MG63 (cell line): ENCODE measurements at regions not wholly inside any gene's neighbourhood (a gene's known extent, or its start where the extent isn't known, plus 50 kb on each side); places are given as distances from the start of the nearest gene placed in this dataset.

ENCODE experiments used
- DNase-seq: peaks from one replicate; pipeline ENCODE4 v3.0.0-alpha.2; 2020
- H3K27me3 ChIP-seq: fragments of 250-450 bp; sonication (Bioruptor Pico); 2 replicates; pipeline ENCODE4 v1.5.1; 2020; ENCODE audit warnings: mild to moderate bottlenecking, moderate library complexity
- H3K36me3 ChIP-seq: fragments of 250-450 bp; sonication (Bioruptor Pico); 2 replicates; pipeline ENCODE4 v1.5.1; 2020; ENCODE audit warnings: mild to moderate bottlenecking, moderate library complexity
- H3K4me3 ChIP-seq: fragments of 250-450 bp; sonication (Bioruptor Pico); 2 replicates; pipeline ENCODE4 v1.5.1; 2020; ENCODE audit warnings: mild to moderate bottlenecking, moderate library complexity
- H3K9me3 ChIP-seq: fragments of 250-450 bp; sonication (Bioruptor Pico); 2 replicates; pipeline ENCODE4 v1.5.1; 2020; ENCODE audit warnings: mild to moderate bottlenecking, moderate library complexity

- Histone ChIP-seq H3K27me3 (peaks cover 5% of the 10 kb centered on the region), H3K4me3 (no peak overlapping the region), H3K36me3 (no peaks in the 10 kb centered on the region)
Measured at GRCh38 chr11:11764423-11764803, 77.4 kb upstream of the USP47 start.

GRCh38 chr11:11763796-11764422, 77.9 kb upstream of the USP47 start:
- DNase-seq: no peak
- Histone ChIP-seq H3K9me3 (no peaks in the 10 kb centered on the region; the same call in 1 of the 2 replicates), H3K36me3 (no peaks in the 10 kb centered on the region), H3K4me3 (no peak overlapping the region), H3K27me3 (peaks cover 5% of the 10 kb centered on the region)

More at GRCh38 chr11:11764423-11764803, 77.4 kb upstream of the USP47 start:
- H3K9me3 ChIP-seq: no peaks in the 10 kb centered on the region; the same call in 1 of the 2 replicates
- DNase-seq: no peak

GRCh38 chr11:11760838-11761237, 80.9 kb upstream of the USP47 start:
- Histone ChIP-seq H3K27me3 (peaks cover 3% of the 10 kb centered on the region), H3K4me3 (no peak overlapping the region), H3K36me3 (no peaks in the 10 kb centered on the region), H3K9me3 (no peaks in the 10 kb centered on the region)
- DNase-seq: no peak

GRCh38 chr11:11758603-11759196, 83.1 kb upstream of the USP47 start:
- Histone ChIP-seq H3K9me3 (no peaks in the 10 kb centered on the region), H3K36me3 (no peaks in the 10 kb centered on the region), H3K4me3 (no peak overlapping the region), H3K27me3 (no peaks in the 10 kb centered on the region)
- DNase-seq: no peak

- no peak overlapping the region for H3K4me3 ChIP-seq
- H3K36me3 ChIP-seq: no peaks in the 10 kb centered on the region
- no peaks in the 10 kb centered on the region for H3K9me3 ChIP-seq
- H3K27me3 ChIP-seq: no peaks in the 10 kb centered on the region
- no peak for DNase-seq
Measured at GRCh38 chr11:11757909-11758308, 83.9 kb upstream of the USP47 start.

DNA sequence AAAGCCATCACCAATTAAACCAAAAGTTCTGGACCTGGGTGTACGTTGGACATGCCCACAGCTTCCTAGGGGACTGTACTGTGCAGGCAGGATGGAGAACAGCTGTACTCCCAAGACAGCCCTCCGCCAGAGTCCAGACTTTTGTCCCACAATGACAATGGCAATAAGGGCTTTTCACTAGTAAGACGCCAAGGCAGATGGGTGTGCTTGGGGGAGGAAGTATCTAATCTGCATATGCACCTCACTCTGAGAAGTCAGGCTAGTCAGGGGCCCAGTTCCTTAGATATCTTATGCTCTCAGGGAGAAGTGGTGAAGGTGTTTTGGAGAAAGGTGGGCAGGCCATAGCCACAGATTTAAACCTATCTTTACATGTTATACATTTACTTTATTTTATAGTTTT, 85.1 kb upstream of the USP47 start:
- H3K27me3 ChIP-seq: no peaks in the 10 kb centered on the region
- H3K36me3 ChIP-seq: no peaks in the 10 kb centered on the region
- no peak for DNase-seq
- no peaks in the 10 kb centered on the region for H3K9me3 ChIP-seq
- H3K4me3 ChIP-seq: no peak overlapping the region

- no peaks in the 10 kb centered on the region for H3K27me3 ChIP-seq
- no peak for DNase-seq
Measured at GRCh38 chr11:11755871-11756270, 85.9 kb upstream of the USP47 start.

GRCh38 chr11:11752679-11753078, 89.1 kb upstream of the USP47 start:
- Histone ChIP-seq H3K36me3 (no peaks in the 10 kb centered on the region), H3K9me3 (no peaks in the 10 kb centered on the region; the same call in 1 of the 2 replicates), H3K4me3 (no peak overlapping the region), H3K27me3 (no peaks in the 10 kb centered on the region)
- no peak for DNase-seq

More at GRCh38 chr11:11755871-11756270, 85.9 kb upstream of the USP47 start:
- no peaks in the 10 kb centered on the region for H3K9me3 ChIP-seq
- H3K4me3 ChIP-seq: no peak overlapping the region
- no peaks in the 10 kb centered on the region for H3K36me3 ChIP-seq

- Histone ChIP-seq H3K4me3 (no peak overlapping the region), H3K9me3 (no peaks in the 10 kb centered on the region; the same call in 1 of the 2 replicates), H3K36me3 (no peaks in the 10 kb centered on the region), H3K27me3 (no peaks in the 10 kb centered on the region)
- no peak for DNase-seq
Measured at GRCh38 chr11:11750017-11750878, 91.5 kb upstream of the USP47 start.

DNA sequence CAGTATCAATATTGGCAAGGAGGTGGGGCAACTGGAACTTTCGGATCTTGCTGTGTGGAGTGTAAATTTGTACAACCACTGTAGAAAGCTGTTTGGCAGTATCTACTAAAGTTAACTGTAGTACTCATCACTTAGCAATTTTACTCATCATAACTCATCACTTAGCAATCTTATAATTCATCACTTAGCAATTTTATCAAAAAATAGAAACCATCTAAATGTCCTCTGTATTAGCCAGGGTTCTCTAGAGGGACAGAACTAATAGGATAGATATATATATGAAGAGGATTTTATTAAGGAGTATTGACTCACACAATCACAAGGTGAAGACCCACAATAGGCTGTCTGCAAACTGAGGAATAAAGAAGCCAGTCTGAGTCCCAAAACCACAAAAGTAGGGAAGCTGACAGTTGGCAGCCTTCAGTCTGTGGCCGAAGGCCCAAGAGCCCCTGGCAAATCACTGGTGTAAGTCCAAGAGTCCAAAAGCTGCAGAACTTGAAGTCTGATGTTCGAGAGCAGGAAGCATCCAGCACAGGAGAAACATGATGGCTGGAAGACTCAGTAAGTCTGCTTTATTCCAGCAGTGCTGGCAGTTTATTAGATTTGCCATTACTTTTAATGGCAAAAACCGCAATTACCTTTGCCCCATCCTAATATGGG, 92.9 kb upstream of the USP47 start:
- Histone ChIP-seq H3K4me3 (no peak overlapping the region), H3K27me3 (no peaks in the 10 kb centered on the region), H3K36me3 (no peaks in the 10 kb centered on the region), H3K9me3 (no peaks in the 10 kb centered on the region; the same call in 1 of the 2 replicates)
- peak; percentile 50 for DNase-seq

- H3K36me3 ChIP-seq: no peaks in the 10 kb centered on the region
- H3K27me3 ChIP-seq: no peaks in the 10 kb centered on the region
- no peak for DNase-seq
- no peaks in the 10 kb centered on the region; the same call in 1 of the 2 replicates for H3K9me3 ChIP-seq
- H3K4me3 ChIP-seq: no peak overlapping the region
Measured at GRCh38 chr11:11747570-11747969, 94.2 kb upstream of the USP47 start.

DNA sequence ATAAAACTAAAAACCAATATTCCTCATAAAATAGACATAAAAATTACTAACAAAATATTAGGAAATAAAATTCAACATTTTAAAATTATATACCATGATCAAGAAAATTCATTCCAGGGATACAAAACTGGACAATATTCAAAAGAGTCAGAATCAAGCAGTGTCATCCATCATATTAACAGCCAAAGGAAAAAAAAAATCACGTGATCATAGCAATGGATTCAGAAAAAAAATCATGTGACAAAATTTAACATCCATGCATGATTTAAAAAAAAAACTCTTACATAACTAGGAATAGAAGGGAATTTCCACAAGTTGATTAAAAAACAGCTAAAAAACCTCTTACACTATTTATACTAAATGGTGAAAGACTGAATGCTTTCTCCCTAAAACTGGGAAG, 95.3 kb upstream of the USP47 start:
- no peaks in the 10 kb centered on the region for H3K27me3 ChIP-seq
- H3K4me3 ChIP-seq: no peak overlapping the region
- DNase-seq: no peak
- H3K36me3 ChIP-seq: no peaks in the 10 kb centered on the region
- H3K9me3 ChIP-seq: no peaks in the 10 kb centered on the region; the same call in 1 of the 2 replicates

- no peak for DNase-seq
- H3K36me3 ChIP-seq: no peaks in the 10 kb centered on the region
- no peaks in the 10 kb centered on the region; the same call in 1 of the 2 replicates for H3K9me3 ChIP-seq
- no peak overlapping the region for H3K4me3 ChIP-seq
- H3K27me3 ChIP-seq: no peaks in the 10 kb centered on the region
Measured at GRCh38 chr11:11743216-11743615, 98.6 kb upstream of the USP47 start.

DNA sequence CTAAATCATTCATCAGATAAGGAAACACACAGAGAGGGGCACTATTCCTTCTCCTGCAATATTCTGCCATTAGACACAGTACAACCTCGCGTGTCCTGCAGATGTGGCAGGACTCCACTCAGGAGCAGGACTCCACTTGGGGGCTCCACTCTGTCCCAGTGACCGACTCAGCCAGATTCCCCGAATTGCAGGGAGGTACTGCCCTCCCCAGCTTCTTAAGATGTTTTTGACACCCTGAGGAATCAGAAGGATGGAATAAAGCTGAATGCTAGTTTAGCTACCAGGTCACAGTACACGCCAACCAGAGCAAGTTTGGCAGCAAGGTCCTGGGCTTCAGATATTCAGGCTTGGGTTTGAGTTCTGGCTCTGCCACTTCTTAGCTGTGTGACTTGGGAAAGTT, 99.3 kb upstream of the USP47 start:
- no peak for DNase-seq
- Histone ChIP-seq H3K36me3 (no peaks in the 10 kb centered on the region), H3K4me3 (no peak overlapping the region), H3K27me3 (no peaks in the 10 kb centered on the region), H3K9me3 (no peaks in the 10 kb centered on the region)

DNA sequence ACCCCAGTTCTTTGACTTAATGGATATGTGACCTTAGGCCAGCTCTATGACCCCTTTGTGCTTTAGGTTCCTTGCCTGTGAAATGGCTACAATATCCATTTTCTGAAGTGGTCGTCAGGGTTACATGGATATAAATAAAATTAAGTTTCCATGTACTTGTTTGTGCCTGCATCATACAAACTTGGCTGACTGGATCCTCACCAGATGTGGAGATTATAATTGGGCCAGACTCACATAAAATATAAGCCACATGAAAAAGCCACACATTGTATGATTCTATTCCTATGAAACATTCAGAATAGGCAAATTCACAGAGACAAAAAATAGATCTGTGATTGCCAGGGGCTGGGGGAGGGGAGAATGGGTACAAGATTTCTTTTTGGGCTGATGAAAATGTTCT, 100.9 kb upstream of the USP47 start:
- no peak overlapping the region for H3K4me3 ChIP-seq

GRCh38 chr11:11740073-11740702, 101.6 kb upstream of the USP47 start:
- Histone ChIP-seq H3K9me3 (no peaks in the 10 kb centered on the region), H3K36me3 (no peaks in the 10 kb centered on the region), H3K4me3 (no peak overlapping the region), H3K27me3 (no peaks in the 10 kb centered on the region)
- DNase-seq: no peak

More for the DNA sequence above, 100.9 kb upstream of the USP47 start:
- Histone ChIP-seq H3K36me3 (no peaks in the 10 kb centered on the region), H3K9me3 (no peaks in the 10 kb centered on the region), H3K27me3 (no peaks in the 10 kb centered on the region)
- no peak for DNase-seq
